Panc1 (cell line): ENCODE measurements at regions not wholly inside any gene's neighbourhood (a gene's known extent, or its start where the extent isn't known, plus 50 kb on each side); places are given as distances from the start of the nearest gene placed in this dataset.

Experiments used
- ATAC-seq: fragments of 200-7000 bp; cut with Tn5 transposase; 2 replicates; pipeline ENCODE4 v1.9.1; 2020; ENCODE audit warnings: mild to moderate bottlenecking, moderate library complexity
- BruUV-seq: library from RNA; stranded (reverse); fragments of 400-500 nt; replicated peaks from 2 replicates; lab custom pipeline; 2021; lab: Mats Ljungman, UMichigan
- CTCF ChIA-PET: fragments of 300-600 bp; sonication (Branson Sonifier 250); formaldehyde crosslinking; loops from one replicate; lab custom pipeline; 2022; ENCODE audit warnings: antibody characterized with exemption; lab: Charles Lee
- POLR2A ChIA-PET: fragments of 300-600 bp; sonication (Branson Sonifier 250); formaldehyde crosslinking; loops from one replicate; lab custom pipeline; 2022; ENCODE audit warnings: antibody characterized with exemption; lab: Charles Lee
- DNase-seq: peaks from one replicate; pipeline ENCODE4 v3.0.0-alpha.2; 2010; ENCODE audit warnings: low read depth, low spot score
- H3K27ac ChIP-seq: 2 replicates; pipeline ENCODE4 v1.5.1; 2011; ENCODE audit warnings: mild to moderate bottlenecking, low read length, inconsistent platforms
- H3K27me3 ChIP-seq: fragments of 200-500 bp; sonication (Bioruptor generic); 2 replicates; pipeline ENCODE4 v1.6.0; 2014; ENCODE audit warnings: low read length, inconsistent platforms; ENCODE audit not compliant: control insufficient read depth, insufficient read depth
- H3K36me3 ChIP-seq: fragments of 200-500 bp; sonication (Bioruptor generic); 2 replicates; pipeline ENCODE4 v1.5.1; 2014; ENCODE audit warnings: inconsistent platforms, mild to moderate bottlenecking, low read length, moderate library complexity; ENCODE audit not compliant: control insufficient read depth, insufficient read depth
- H3K4me1 ChIP-seq: 2 replicates; pipeline ENCODE4 v1.5.1; 2011; ENCODE audit warnings: inconsistent platforms, mild to moderate bottlenecking, low read length, moderate library complexity; ENCODE audit not compliant: control insufficient read depth, insufficient read depth
- H3K4me3 ChIP-seq, 2 experiments: 2 replicates each; pipeline ENCODE4 v1.5.1; 2011 to 2012; ENCODE audit warnings: low read depth in 2 of 2, low read length in 2 of 2, mild to moderate bottlenecking in 2 of 2, inconsistent platforms in 1 of 2, moderate library complexity in 1 of 2
- H3K9me3 ChIP-seq: fragments of 200-500 bp; sonication (Bioruptor generic); 2 replicates; pipeline ENCODE4 v1.5.1; 2014; ENCODE audit warnings: low read depth, mild to moderate bottlenecking, inconsistent platforms, low read length, moderate library complexity; ENCODE audit not compliant: control insufficient read depth, insufficient read depth
- CTCF ChIP-seq: fragments of 450-650 bp; IDR thresholded peaks from 2 replicates; pipeline ENCODE4 v1.5.1; 2017; ENCODE audit warnings: mild to moderate bottlenecking
- POLR2AphosphoS5 ChIP-seq: IDR thresholded peaks from 2 replicates; pipeline ENCODE4 v1.6.1; 2012; ENCODE audit warnings: mild to moderate bottlenecking, low read depth, low read length, moderate library complexity
- SIN3A ChIP-seq: IDR thresholded peaks from 2 replicates; pipeline ENCODE4 v1.6.1; 2012; ENCODE audit warnings: low read depth, mild to moderate bottlenecking, low read length, moderate library complexity, borderline replicate concordance; ENCODE audit not compliant: insufficient read depth
- TCF7L2 ChIP-seq: IDR thresholded peaks from 2 replicates; pipeline ENCODE4 v1.6.1; 2011; ENCODE audit warnings: mild to moderate bottlenecking, low read depth, low read length, inconsistent platforms
- in situ Hi-C: cut with HindIII; loops from 2 replicates; pipeline ENCODE4 v1.10.0; 2016; ENCODE audit warnings: low sequenced_read_pairs, low pct_unique_long_range_greater_than_20kb
- intact Hi-C: fragments of 100-400 bp; cut with micrococcal nuclease; formaldehyde crosslinking; loops from one replicate; pipeline ENCODE4 v1.10.0; 2022; ENCODE audit not compliant: unreplicated experiment
- TF ChIP-seq, protein P1 (sequence below), 2 experiments: IDR thresholded peaks; 2 replicates each; pipeline ENCODE4 v1.6.1; 2011 to 2012; ENCODE audit warnings: low read depth in 2 of 2, control low read depth in 1 of 2, low read length in 1 of 2, mild to moderate bottlenecking in 1 of 2, moderate library complexity in 1 of 2; ENCODE audit not compliant: insufficient read depth in 1 of 2

GRCh38 chr1:14367451-14367850, 231.0 kb upstream of the KAZN start:
- ATAC-seq, result no peak
- ChIA-PET POLR2A (no interaction called here), CTCF (no interaction called here)
- BruUV-seq, result no TSS peak
- intact Hi-C loops, result no loop called here
- Histone ChIP-seq H3K4me1 (no peaks in the 10 kb centered on the region), H3K9me3 (no peaks in the 10 kb centered on the region), H3K4me3 (no peak overlapping the region), H3K27me3 (0 out of 2 replicates have a peak, but pooled peaks cover 2% of the 10 kb centered on the region), H3K27ac (no peak overlapping the region), H3K36me3 (no peaks in the 10 kb centered on the region)
- no peak for TF ChIP-seq POLR2AphosphoS5
- no peak for TF ChIP-seq TCF7L2
- TF ChIP-seq, protein P1, sequence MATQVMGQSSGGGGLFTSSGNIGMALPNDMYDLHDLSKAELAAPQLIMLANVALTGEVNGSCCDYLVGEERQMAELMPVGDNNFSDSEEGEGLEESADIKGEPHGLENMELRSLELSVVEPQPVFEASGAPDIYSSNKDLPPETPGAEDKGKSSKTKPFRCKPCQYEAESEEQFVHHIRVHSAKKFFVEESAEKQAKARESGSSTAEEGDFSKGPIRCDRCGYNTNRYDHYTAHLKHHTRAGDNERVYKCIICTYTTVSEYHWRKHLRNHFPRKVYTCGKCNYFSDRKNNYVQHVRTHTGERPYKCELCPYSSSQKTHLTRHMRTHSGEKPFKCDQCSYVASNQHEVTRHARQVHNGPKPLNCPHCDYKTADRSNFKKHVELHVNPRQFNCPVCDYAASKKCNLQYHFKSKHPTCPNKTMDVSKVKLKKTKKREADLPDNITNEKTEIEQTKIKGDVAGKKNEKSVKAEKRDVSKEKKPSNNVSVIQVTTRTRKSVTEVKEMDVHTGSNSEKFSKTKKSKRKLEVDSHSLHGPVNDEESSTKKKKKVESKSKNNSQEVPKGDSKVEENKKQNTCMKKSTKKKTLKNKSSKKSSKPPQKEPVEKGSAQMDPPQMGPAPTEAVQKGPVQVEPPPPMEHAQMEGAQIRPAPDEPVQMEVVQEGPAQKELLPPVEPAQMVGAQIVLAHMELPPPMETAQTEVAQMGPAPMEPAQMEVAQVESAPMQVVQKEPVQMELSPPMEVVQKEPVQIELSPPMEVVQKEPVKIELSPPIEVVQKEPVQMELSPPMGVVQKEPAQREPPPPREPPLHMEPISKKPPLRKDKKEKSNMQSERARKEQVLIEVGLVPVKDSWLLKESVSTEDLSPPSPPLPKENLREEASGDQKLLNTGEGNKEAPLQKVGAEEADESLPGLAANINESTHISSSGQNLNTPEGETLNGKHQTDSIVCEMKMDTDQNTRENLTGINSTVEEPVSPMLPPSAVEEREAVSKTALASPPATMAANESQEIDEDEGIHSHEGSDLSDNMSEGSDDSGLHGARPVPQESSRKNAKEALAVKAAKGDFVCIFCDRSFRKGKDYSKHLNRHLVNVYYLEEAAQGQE (IDR thresholded peaks at IDR 0.05; ENCODE audit: insufficient read depth in 1 of 2, low read depth in 2 of 2, low read length in 1 of 2), result no peak
- TF ChIP-seq CTCF, result no peak
- no peak for TF ChIP-seq SIN3A
- in situ Hi-C loops, result no loop called here
- no peak for DNase-seq

GRCh38 chr1:14369526-14370213, 228.8 kb upstream of the KAZN start:
- Histone ChIP-seq H3K27ac (no peak overlapping the region), H3K4me1 (no peaks in the 10 kb centered on the region), H3K4me3 (no peak overlapping the region), H3K27me3 (0 out of 2 replicates have a peak, but pooled peaks cover 2% of the 10 kb centered on the region), H3K9me3 (no peaks in the 10 kb centered on the region), H3K36me3 (no peaks in the 10 kb centered on the region)
- no peak for DNase-seq
- in situ Hi-C loops (no loop called here), intact Hi-C loops (no loop called here)
- POLR2A ChIA-PET, result no interaction called here
- BruUV-seq, result no TSS peak
- CTCF ChIA-PET, result no interaction called here
- TF ChIP-seq, protein P1 (IDR thresholded peaks at IDR 0.05; ENCODE audit: insufficient read depth in 1 of 2, low read depth in 2 of 2, low read length in 1 of 2), result no peak
- TF ChIP-seq POLR2AphosphoS5 (no peak), SIN3A (no peak), CTCF (no peak), TCF7L2 (no peak)
- ATAC-seq, result no peak
